GM12878 (cell line): ENCODE measurements at regions not wholly inside any gene's neighbourhood (a gene's known extent, or its start where the extent isn't known, plus 50 kb on each side); places are given as distances from the start of the nearest gene placed in this dataset.

Source experiments
- ATAC-seq: fragments of 200-7000 bp; cut with Tn5 transposase; 3 replicates; pipeline ENCODE4 v1.9.1; 2020; ENCODE audit warnings: mild to moderate bottlenecking, moderate library complexity
- BruUV-seq: library from RNA; stranded (reverse); fragments of 400-500 nt; replicated peaks from 2 replicates; lab custom pipeline; 2021; lab: Mats Ljungman, UMichigan
- CTCF ChIA-PET: fragments of 300-600 bp; sonication (Branson Sonifier 250); formaldehyde crosslinking; extraction: SDS; loops from one replicate; lab custom pipeline; 2021; ENCODE audit warnings: inconsistent platforms; lab: Yijun Ruan, JAX
- POLR2A ChIA-PET: fragments of 350-600 bp; formaldehyde crosslinking; extraction: SDS; loops from one replicate; lab custom pipeline; 2021; ENCODE audit warnings: inconsistent platforms; lab: Charles Lee
- RAD21 ChIA-PET: fragments of 300-600 bp; sonication (Branson Sonifier 250); formaldehyde crosslinking; loops from one replicate; lab custom pipeline; 2023; ENCODE audit warnings: antibody characterized with exemption; ENCODE audit not compliant: unreplicated experiment; lab: Charles Lee
- SMC1A ChIA-PET: fragments of 300-600 bp; sonication (Branson Sonifier 250); formaldehyde crosslinking; loops from one replicate; lab custom pipeline; 2023; ENCODE audit not compliant: unreplicated experiment, uncharacterized antibody; lab: Charles Lee
- DNase-seq: peaks from one replicate; pipeline ENCODE4 v3.0.0-alpha.2; 2011; ENCODE audit warnings: low read depth, low spot score
- FAIRE-seq: peaks from 3 replicates; lab custom pipeline; 2011; peaks lifted over from hg19 to GRCh38; lab: Jason Lieb, UNC
- H2AFZ ChIP-seq: 2 replicates; pipeline ENCODE4 v1.6.0; 2011; ENCODE audit warnings: low read depth, low read length, control low read depth; ENCODE audit not compliant: control insufficient read depth
- H3K27ac ChIP-seq: 2 replicates; pipeline ENCODE4 v1.5.1; 2011; ENCODE audit warnings: control low read depth; ENCODE audit not compliant: control insufficient read depth, insufficient read depth
- H3K27me3 ChIP-seq, 2 experiments: replicated peaks in 1 of 2; 2 replicates each; pipeline versions ENCODE4 v1.6.0 to v1.6.1; 2011; ENCODE audit warnings: low read length in 1 of 2; ENCODE audit not compliant: control insufficient read depth in 2 of 2, insufficient read depth in 2 of 2
- H3K36me3 ChIP-seq, 2 experiments: 2 replicates each; pipeline ENCODE4 v1.5.1; 2011; ENCODE audit warnings: low read length in 1 of 2; ENCODE audit not compliant: control insufficient read depth in 2 of 2, insufficient read depth in 2 of 2
- H3K4me1 ChIP-seq: 2 replicates; pipeline ENCODE4 v1.6.1; 2011; ENCODE audit warnings: mild to moderate bottlenecking, low read length, moderate library complexity, mixed read lengths; ENCODE audit not compliant: control insufficient read depth, insufficient read depth
- H3K4me2 ChIP-seq: 2 replicates; pipeline ENCODE4 v1.6.0; 2011; ENCODE audit warnings: control low read depth; ENCODE audit not compliant: control insufficient read depth, insufficient read depth
- H3K4me3 ChIP-seq: fragments of 200-600 bp; sonication (generic); 2 replicates; pipeline ENCODE4 v1.5.1; 2016
- H3K79me2 ChIP-seq: 2 replicates; pipeline ENCODE4 v1.6.0; 2011; ENCODE audit warnings: low read length; ENCODE audit not compliant: control insufficient read depth, insufficient read depth
- H3K9ac ChIP-seq: 2 replicates; pipeline ENCODE4 v1.8.0; 2011; ENCODE audit warnings: low read length, control low read depth, mixed read lengths; ENCODE audit not compliant: control insufficient read depth, insufficient read depth
- H3K9me3 ChIP-seq: replicated peaks from 3 replicates; pipeline ENCODE4 v1.5.1; 2011; ENCODE audit warnings: mild to moderate bottlenecking, low read length; ENCODE audit not compliant: control insufficient read depth, insufficient read depth
- H4K20me1 ChIP-seq: 2 replicates; pipeline ENCODE4 v1.6.0; 2011; ENCODE audit not compliant: control insufficient read depth, insufficient read depth
- FOXK2 ChIP-seq: fragments of 450-650 bp; IDR thresholded peaks from 2 replicates; pipeline ENCODE4 v1.6.1; 2017; ENCODE audit warnings: mild to moderate bottlenecking, moderate library complexity
- HDGF ChIP-seq: fragments of 450-650 bp; IDR thresholded peaks from 2 replicates; pipeline ENCODE4 v1.6.1; 2016; ENCODE audit warnings: antibody characterized with exemption
- KAT2A ChIP-seq: conservative IDR thresholded peaks from 2 replicates; pipeline ENCODE4 v1.6.1; 2011; ENCODE audit warnings: low read depth, low read length; ENCODE audit not compliant: control insufficient read depth
- MTA2 ChIP-seq: fragments of 450-650 bp; IDR thresholded peaks from 2 replicates; pipeline ENCODE4 v1.6.1; 2016; ENCODE audit warnings: low read depth, mild to moderate bottlenecking, moderate library complexity
- NFXL1 ChIP-seq: fragments of 450-650 bp; IDR thresholded peaks from 2 replicates; pipeline ENCODE4 v1.6.1; 2017; ENCODE audit warnings: antibody characterized with exemption, mild to moderate bottlenecking, borderline replicate concordance
- NFYA ChIP-seq: IDR thresholded peaks from 2 replicates; pipeline ENCODE4 v1.6.1; 2011; ENCODE audit warnings: low read depth, mild to moderate bottlenecking, low read length, improper control_type of control experiment, borderline replicate concordance
- NFYB ChIP-seq: IDR thresholded peaks from 2 replicates; pipeline ENCODE4 v1.6.1; 2011; ENCODE audit warnings: low read depth, mild to moderate bottlenecking, low read length, improper control_type of control experiment, moderate library complexity; ENCODE audit not compliant: insufficient read depth
- NRF1 ChIP-seq: conservative IDR thresholded peaks from 2 replicates; pipeline ENCODE4 v1.6.1; 2011; ENCODE audit warnings: mild to moderate bottlenecking, low read depth, low read length, improper control_type of control experiment
- POLR2AphosphoS5 ChIP-seq: IDR thresholded peaks from 2 replicates; pipeline ENCODE4 v1.6.1; 2011; ENCODE audit warnings: mild to moderate bottlenecking, low read length, inconsistent platforms
- SKIL ChIP-seq: fragments of 450-650 bp; IDR thresholded peaks from 2 replicates; pipeline ENCODE4 v1.6.1; 2017; ENCODE audit warnings: mild to moderate bottlenecking, low read depth, inconsistent platforms; ENCODE audit not compliant: poor library complexity, severe bottlenecking
- TBL1XR1 ChIP-seq: IDR thresholded peaks from 2 replicates; pipeline ENCODE4 v1.6.1; 2012; ENCODE audit warnings: low read depth, low read length, improper control_type of control experiment
- TCF12 ChIP-seq: IDR thresholded peaks from 2 replicates; pipeline ENCODE4 v1.6.1; 2011; ENCODE audit warnings: low read depth, mild to moderate bottlenecking, low read length
- TCF3 ChIP-seq: IDR thresholded peaks from 2 replicates; pipeline ENCODE4 v1.6.1; 2012; ENCODE audit warnings: low read depth, mild to moderate bottlenecking, low read length, borderline replicate concordance; ENCODE audit not compliant: insufficient read depth
- ZBTB11 ChIP-seq: fragments of 450-650 bp; formaldehyde crosslinking; IDR thresholded peaks from 2 replicates; pipeline ENCODE4 v1.5.0; 2022; ENCODE audit warnings: mild to moderate bottlenecking, missing genetic modification characterization
- ZBTB40 ChIP-seq: fragments of 450-650 bp; IDR thresholded peaks from 2 replicates; pipeline ENCODE4 v1.6.1; 2016; ENCODE audit warnings: mild to moderate bottlenecking, moderate library complexity, borderline replicate concordance
- WGBS: methylation state at CpG from one replicate; pipeline ENCODE4 v1.1.6; 2016; ENCODE audit warnings: low lambda C conversion rate; ENCODE audit not compliant: insufficient replicate concordance, insufficient coverage; ENCODE audit errors: missing lambda C conversion rate; 5-methylcytosine and 5-hydroxymethylcytosine counted together
- in situ Hi-C: fragments of 300-500 bp; cut with MboI; formaldehyde crosslinking; loops from 9 replicates; pipeline ENCODE4 v1.14.3; 2018; ENCODE audit warnings: mixed read lengths
- intact Hi-C: fragments of 100-400 bp; cut with micrococcal nuclease; formaldehyde crosslinking; loops from one replicate; pipeline ENCODE4 v1.14.2; 2022; ENCODE audit not compliant: unreplicated experiment

- H4K20me1 ChIP-seq = no peaks in the 10 kb centered on the region
- RAD21 ChIA-PET = no interaction called here
- intact Hi-C loops = no loop called here
- no peak overlapping the region for H3K4me2 ChIP-seq
- H2AFZ ChIP-seq = no peak overlapping the region
- in situ Hi-C loops = no loop called here
- no peaks in the 10 kb centered on the region for H3K9me3 ChIP-seq
- no peak overlapping the region for H3K4me3 ChIP-seq
- ATAC-seq (no peak), FAIRE-seq (no peak), DNase-seq (no peak)
- no peak overlapping the region for H3K9ac ChIP-seq
- SMC1A ChIA-PET = no interaction called here
- H3K4me1 ChIP-seq = no peaks in the 10 kb centered on the region
- BruUV-seq = no TSS peak
- H3K79me2 ChIP-seq = no peaks in the 10 kb centered on the region
- no peak overlapping the region for H3K27ac ChIP-seq
- CTCF ChIA-PET = no interaction called here
- H3K36me3 ChIP-seq = no peaks in the 10 kb centered on the region
- POLR2A ChIA-PET = no interaction called here
- 0% methylated on average over 1 of the region's 1 CpG for WGBS
- H3K27me3 ChIP-seq = no peaks in the 10 kb centered on the region
- TF ChIP-seq SKIL (no peak), NRF1 (no peak), NFXL1 (no peak), TCF12 (no peak), HDGF (no peak), ZBTB40 (no peak), TCF3 (no peak), TBL1XR1 (no peak), NFYB (no peak), NFYA (no peak), MTA2 (no peak), KAT2A (no peak), POLR2AphosphoS5 (no peak), FOXK2 (no peak), ZBTB11 (CRISPR knock-in tag) (no peak)
Measured at GRCh38 chr4:156517546-156517945, 454.1 kb downstream of the PDGFC start.
